Retinal pigment epithelial cell (primary cell): ENCODE measurements at regions not wholly inside any gene's neighbourhood (a gene's known extent, or its start where the extent isn't known, plus 50 kb on each side); places are given as distances from the start of the nearest gene placed in this dataset.
"Not testable (repeated sequence)": the region's sequence is repeated elsewhere in the genome, so short reads cannot be mapped to it uniquely, and the experiment has no call there.

Experiments used
- DNase-seq: peaks from one replicate; pipeline ENCODE4 v3.0.0-alpha.2; 2010; ENCODE audit warnings: low read depth
- H3K4me3 ChIP-seq: 2 replicates; pipeline ENCODE4 v1.5.1; 2011; ENCODE audit warnings: mild to moderate bottlenecking, low read length, control low read depth, moderate library complexity
- TF ChIP-seq, protein P1 (sequence below): conservative IDR thresholded peaks from 2 replicates; pipeline ENCODE4 v1.5.1; 2011; ENCODE audit warnings: low read depth, low read length, control low read depth, inconsistent platforms

DNA sequence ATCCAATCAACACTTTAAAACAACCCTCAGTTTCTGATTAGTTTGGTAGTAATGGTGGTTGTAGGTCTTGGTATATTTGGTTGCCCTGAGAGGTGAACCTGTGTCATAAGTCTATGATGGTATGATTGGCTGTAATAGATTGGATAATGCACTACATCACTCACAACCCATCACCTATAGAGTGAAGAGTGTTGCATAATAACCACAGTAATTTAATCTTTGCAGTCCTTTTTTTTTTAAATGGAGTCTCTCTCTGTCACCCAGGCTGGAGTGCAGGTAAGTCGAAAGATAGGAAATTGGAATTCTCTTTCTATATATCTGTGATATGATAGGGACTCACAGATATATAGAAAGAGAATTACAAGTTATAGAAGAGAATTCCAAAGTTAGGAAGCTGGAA is 133.4 kb upstream of the PGR start:
- no peak for DNase-seq
- H3K4me3 ChIP-seq = no peak overlapping the region
- TF ChIP-seq, protein P1, sequence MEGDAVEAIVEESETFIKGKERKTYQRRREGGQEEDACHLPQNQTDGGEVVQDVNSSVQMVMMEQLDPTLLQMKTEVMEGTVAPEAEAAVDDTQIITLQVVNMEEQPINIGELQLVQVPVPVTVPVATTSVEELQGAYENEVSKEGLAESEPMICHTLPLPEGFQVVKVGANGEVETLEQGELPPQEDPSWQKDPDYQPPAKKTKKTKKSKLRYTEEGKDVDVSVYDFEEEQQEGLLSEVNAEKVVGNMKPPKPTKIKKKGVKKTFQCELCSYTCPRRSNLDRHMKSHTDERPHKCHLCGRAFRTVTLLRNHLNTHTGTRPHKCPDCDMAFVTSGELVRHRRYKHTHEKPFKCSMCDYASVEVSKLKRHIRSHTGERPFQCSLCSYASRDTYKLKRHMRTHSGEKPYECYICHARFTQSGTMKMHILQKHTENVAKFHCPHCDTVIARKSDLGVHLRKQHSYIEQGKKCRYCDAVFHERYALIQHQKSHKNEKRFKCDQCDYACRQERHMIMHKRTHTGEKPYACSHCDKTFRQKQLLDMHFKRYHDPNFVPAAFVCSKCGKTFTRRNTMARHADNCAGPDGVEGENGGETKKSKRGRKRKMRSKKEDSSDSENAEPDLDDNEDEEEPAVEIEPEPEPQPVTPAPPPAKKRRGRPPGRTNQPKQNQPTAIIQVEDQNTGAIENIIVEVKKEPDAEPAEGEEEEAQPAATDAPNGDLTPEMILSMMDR = no peak

DNA sequence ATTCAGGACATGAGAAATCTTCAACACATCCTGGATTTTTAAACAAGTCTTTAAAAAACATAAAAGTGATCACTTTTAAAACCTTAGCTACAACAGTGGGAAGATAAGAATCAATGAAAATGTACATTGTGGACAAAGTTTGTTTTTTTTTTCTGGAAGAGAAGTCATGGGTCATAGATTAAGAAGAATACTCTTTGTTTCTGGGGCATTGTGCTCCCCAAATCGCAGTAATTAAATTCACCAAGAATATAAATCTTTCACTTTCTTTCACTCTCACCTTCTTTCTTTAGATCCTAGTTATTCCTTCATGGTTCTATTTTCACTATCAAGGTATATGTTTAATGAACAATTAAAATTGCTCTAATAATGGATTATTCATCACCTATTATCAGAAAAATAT is 132.6 kb upstream of the PGR start:
- TF ChIP-seq, protein P1 = no peak
- DNase-seq = no peak
- no peak overlapping the region for H3K4me3 ChIP-seq

DNA sequence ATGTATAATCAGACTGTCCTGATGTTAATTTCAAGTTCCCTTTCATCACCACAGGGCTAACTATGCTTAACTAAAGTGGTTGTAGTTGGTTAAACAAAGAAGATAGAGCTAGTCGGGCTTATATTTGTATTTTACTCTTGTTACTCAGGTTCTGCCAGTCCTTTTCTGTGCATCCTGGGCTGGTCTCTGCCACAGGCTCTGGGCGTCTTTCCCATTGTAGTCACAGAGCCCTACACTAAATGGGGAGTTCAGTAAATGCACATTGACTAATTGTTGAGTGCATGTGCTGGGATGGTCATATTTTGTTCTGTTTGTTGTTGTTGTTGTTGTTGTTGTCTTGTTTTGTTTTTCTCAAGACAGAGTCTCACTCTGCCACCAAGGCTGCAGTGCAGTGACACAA is 125.4 kb upstream of the PGR start:
- no peak for DNase-seq
- TF ChIP-seq, protein P1 = no peak
- no peak overlapping the region for H3K4me3 ChIP-seq

DNA sequence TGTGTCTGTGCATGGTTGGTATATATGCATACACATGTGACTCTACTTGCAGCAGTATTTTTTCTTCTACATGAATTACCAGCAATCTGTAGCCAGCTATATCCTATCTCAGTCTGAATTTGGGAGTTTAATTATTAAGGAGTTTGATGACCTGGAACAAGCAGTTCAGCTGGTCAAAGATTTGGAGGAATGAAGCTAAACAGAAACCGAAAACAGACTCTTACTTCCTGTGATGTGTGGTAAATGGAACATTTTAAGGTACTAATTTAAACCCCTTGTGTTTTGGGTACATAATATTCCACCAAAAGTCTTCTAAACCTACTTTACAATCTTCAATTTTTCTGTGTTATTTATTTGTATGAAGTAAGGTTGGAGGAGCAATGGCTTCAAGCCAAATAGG is 124.4 kb upstream of the PGR start:
- H3K4me3 ChIP-seq = no peak overlapping the region
- TF ChIP-seq, protein P1 = no peak
- DNase-seq = no peak

DNA sequence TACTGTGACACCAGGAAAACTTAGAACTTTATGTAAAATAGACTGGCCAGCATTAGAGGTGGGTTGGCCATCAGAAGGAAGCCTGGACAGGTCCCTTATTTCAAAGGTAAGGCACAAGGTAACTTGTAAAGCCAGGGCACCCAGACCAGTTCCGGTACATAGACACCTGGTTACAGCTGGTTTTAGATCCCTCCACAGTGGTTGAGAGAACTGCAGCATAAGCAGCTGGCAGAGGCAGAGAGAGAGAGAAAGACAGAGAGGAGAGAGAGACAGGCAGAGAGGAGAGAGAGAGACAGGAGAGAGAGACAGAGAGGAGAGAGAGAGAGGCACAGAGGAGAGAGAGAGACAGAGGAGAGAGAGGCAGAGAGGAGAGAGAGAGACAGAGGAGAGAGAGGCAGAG is 116.0 kb upstream of the PGR start:
- DNase-seq = not testable (repeated sequence)

DNA sequence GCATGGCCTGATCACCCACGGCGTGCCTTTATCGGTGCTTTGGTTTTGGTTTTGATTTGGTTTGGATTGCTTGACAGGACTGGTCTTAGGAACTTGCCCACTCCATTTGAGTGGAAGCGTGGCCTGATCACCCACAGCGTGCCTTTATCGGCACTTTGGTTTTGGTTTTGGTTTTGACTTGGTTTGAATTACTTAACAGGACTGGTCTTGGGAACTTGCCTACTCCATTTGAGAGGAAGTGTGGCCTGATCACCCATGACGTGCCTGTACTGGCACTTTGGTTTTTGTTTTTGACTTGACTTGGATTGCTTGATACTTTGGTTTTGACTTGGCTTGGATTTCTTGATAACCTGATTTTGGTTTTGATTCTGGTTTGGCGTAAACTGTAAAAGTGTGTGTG is 115.5 kb upstream of the PGR start:
- not testable (repeated sequence) for H3K4me3 ChIP-seq, DNase-seq

More for the DNA sequence above, 116.0 kb upstream of the PGR start:
- H3K4me3 ChIP-seq = not testable (repeated sequence)

DNA sequence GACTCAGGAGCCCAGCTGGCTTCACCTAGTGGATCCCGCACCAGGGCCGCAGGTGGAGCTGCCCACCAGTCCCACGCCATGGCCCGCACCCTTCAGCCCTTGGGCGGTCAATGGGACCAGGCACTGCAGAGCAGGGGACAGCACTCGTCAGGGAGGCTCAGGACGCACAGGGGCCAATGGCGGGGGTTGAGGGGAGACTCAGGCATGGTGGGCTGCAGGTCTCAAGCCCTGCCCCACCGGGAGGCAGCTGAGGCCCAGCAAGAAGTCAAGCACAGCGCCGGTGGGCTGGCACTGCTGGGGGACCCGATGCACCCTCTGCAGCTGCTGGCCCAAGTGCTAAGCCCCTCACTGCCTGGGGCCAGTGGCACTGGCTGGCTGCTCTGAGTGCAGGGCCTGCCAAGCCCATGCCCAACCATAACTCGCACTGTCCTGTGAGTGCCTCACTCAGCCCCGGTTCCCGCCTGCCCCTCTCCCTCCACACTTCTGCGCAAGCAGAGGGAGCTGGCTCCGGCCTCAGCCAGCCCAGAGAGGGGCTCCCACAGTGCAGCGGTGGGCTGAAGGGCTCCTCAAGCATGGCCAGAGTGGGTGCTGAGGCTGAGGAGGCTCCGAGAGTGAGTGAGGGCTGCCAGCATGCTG is 111.7 kb upstream of the PGR start:
- DNase-seq = no peak
- TF ChIP-seq, protein P1 = no peak
- H3K4me3 ChIP-seq = no peak overlapping the region

DNA sequence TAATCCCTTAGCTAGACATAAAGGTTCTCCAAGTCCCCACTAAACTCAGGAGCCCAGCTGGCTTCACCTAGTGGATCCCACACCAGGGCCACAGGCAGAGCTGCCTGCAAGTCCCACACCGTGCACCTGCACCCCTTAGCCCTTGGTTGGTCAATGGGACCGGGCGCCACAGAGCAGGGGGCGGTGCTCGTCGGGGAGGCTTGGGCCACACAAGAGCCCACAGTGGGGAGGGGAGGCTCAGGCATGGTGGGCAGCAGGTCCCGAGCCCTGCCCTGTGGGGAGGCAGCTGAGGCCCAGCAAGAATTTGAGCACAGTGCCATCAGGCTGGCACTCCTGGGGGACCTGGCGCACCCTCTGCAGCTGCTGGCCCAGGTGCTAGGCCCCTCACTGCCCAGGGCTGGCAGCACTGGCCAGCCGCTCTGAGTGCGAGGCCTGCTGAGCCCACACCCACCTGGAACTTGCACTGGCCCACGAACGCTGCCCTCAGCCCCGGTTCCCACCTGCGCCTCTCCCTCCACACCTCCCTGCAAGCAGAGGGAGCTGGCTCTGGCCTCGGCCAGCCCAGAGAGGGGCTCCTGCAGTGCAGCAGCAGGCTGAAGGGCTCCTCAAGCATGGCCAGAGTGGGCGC is 101.7 kb upstream of the PGR start:
- not testable (repeated sequence) for H3K4me3 ChIP-seq, DNase-seq

DNA sequence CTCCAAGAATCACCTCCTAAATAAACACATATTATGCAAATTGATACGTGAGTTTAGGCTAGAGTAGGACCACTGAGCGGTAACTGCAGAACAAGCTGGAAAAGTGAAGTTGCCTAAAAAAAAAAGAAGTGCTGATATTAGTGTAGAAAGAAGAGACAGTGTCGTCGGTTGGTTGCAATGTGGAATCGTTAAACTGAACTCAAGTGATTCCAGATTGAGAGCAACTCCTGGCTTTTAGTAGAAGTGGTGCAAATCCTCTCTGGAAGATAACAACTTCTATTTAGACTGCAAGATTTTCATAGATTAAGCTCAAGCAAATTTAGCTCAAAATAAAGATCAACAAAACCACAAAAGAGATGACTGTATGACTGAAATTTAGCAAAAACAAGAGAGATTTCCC is 97.0 kb upstream of the PGR start:
- no peak for DNase-seq
- TF ChIP-seq, protein P1 = no peak
- H3K4me3 ChIP-seq = no peak overlapping the region
